OCI-LY1 (cell line): ENCODE measurements at regions not wholly inside any gene's neighbourhood (a gene's known extent, or its start where the extent isn't known, plus 50 kb on each side); places are given as distances from the start of the nearest gene placed in this dataset.

Experiments
- H2AFZ ChIP-seq: fragments of 200-600 bp; sonication (generic), shearing (Covaris generic); 2 replicates; pipeline ENCODE4 v1.6.0; 2014; ENCODE audit warnings: antibody characterized with exemption, mild to moderate bottlenecking, low read length
- H3F3A ChIP-seq: fragments of 200-600 bp; sonication (generic), shearing (Covaris generic); 2 replicates; pipeline ENCODE4 v1.6.0; 2014; ENCODE audit warnings: mild to moderate bottlenecking, antibody characterized with exemption, low read length, moderate library complexity; ENCODE audit not compliant: insufficient read depth
- H3K27ac ChIP-seq: fragments of 200-600 bp; sonication (generic); 2 replicates; pipeline ENCODE4 v1.5.1; 2014; ENCODE audit warnings: low read length, mixed run types, mild to moderate bottlenecking, low read depth; ENCODE audit not compliant: poor library complexity, severe bottlenecking
- H3K27me3 ChIP-seq: fragments of 200-600 bp; sonication (generic); 2 replicates; pipeline ENCODE4 v1.6.0; 2014; ENCODE audit warnings: antibody characterized with exemption, mild to moderate bottlenecking, low read length, moderate library complexity; ENCODE audit not compliant: insufficient read depth
- H3K36me3 ChIP-seq: fragments of 200-600 bp; sonication (generic); 2 replicates; pipeline ENCODE4 v1.6.1; 2014; ENCODE audit warnings: mild to moderate bottlenecking, antibody characterized with exemption, low read length, moderate library complexity, mixed read lengths; ENCODE audit not compliant: insufficient read depth
- H3K4me1 ChIP-seq: fragments of 200-600 bp; sonication (generic); 2 replicates; pipeline ENCODE4 v1.5.1; 2014; ENCODE audit warnings: mild to moderate bottlenecking, low read length, moderate library complexity; ENCODE audit not compliant: insufficient read depth, severe bottlenecking
- H3K4me2 ChIP-seq: fragments of 200-600 bp; sonication (generic), shearing (Covaris generic); 2 replicates; pipeline ENCODE4 v1.6.1; 2014; ENCODE audit warnings: low read length
- H3K4me3 ChIP-seq: fragments of 200-600 bp; sonication (generic); 2 replicates; pipeline ENCODE4 v1.5.1; 2014; ENCODE audit warnings: low read length, low read depth, mild to moderate bottlenecking, mixed read lengths; ENCODE audit not compliant: poor library complexity, severe bottlenecking
- H3K79me2 ChIP-seq: fragments of 200-600 bp; shearing (Covaris generic); 2 replicates; pipeline ENCODE4 v1.6.1; 2016; ENCODE audit warnings: mixed run types, low read length, mixed read lengths; ENCODE audit not compliant: insufficient read depth
- H3K9ac ChIP-seq: fragments of 200-600 bp; sonication (generic), shearing (Covaris generic); 2 replicates; pipeline ENCODE4 v1.6.1; 2014; ENCODE audit warnings: mild to moderate bottlenecking, low read length, mixed read lengths
- H3K9me2 ChIP-seq: fragments of 200-600 bp; sonication (generic), shearing (Covaris generic); 2 replicates; pipeline ENCODE4 v1.6.1; 2014; ENCODE audit warnings: low read depth, mild to moderate bottlenecking, low read length, mixed read lengths
- H3K9me3 ChIP-seq: fragments of 200-600 bp; shearing (Covaris generic); 2 replicates; pipeline ENCODE4 v1.6.1; 2014; ENCODE audit warnings: low read length, mixed read lengths
- H4K20me1 ChIP-seq: fragments of 200-600 bp; sonication (generic), shearing (Covaris generic); 2 replicates; pipeline ENCODE4 v1.6.0; 2016; ENCODE audit warnings: mild to moderate bottlenecking, low read length; ENCODE audit not compliant: insufficient read depth
- EZH2 ChIP-seq: fragments of 200-600 bp; sonication (generic), shearing (Covaris generic); IDR thresholded peaks from 2 replicates; pipeline ENCODE4 v1.8.0; 2017; ENCODE audit warnings: borderline replicate concordance, mixed run types, mild to moderate bottlenecking, antibody characterized with exemption, low read length, moderate library complexity, mixed read lengths
- TF ChIP-seq, protein P1 (sequence below): fragments of 200-600 bp; sonication (generic), shearing (Covaris generic); IDR thresholded peaks from 2 replicates; pipeline ENCODE4 v1.5.1; 2017; ENCODE audit warnings: mild to moderate bottlenecking, antibody characterized with exemption, low read length, moderate library complexity, mixed read lengths

DNA sequence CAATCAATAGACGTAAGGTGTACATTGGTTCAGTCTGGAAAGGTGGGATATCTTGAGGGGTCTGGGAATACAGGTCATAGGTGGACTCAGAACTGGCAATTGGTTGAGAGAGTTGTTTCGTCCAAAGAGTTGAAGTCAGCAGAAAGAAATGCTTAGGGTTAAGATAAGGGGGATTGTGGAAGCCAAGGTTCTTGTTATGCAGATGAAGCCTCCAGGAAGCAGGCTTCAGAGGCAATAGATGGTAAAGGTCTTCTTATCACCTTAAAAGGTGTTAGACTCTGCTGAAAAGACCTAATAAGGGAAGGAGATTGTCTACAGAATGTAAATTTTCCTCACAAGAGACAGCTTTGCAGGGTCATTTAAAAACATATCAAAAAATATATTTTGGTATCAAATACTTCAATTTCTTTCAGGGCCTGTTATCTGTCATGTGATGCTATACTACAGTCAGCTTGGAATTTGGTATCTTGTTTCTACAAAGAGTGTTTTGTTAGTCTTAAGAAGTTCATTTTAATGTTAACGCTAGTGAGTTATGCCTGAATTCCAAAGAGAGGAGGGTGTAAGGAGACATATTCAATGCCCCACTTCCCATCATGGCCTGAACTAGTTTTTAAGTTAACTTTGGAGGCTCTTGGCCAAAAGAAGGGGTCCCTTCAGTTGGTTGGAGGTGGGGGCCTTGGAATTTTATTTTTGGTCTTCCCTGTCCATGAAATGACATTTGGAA is 378.2 kb upstream of the ROBO2 start:
- Histone ChIP-seq H3K27ac (no peak overlapping the region), H3K4me1 (no peaks in the 10 kb centered on the region), H3K4me3 (no peak overlapping the region), H3K9me3 (no peaks in the 10 kb centered on the region), H3F3A (no peaks in the 10 kb centered on the region), H3K27me3 (no peaks in the 10 kb centered on the region), H3K36me3 (no peaks in the 10 kb centered on the region), H4K20me1 (no peaks in the 10 kb centered on the region), H3K79me2 (no peaks in the 10 kb centered on the region), H3K9ac (no peak overlapping the region), H2AFZ (no peak overlapping the region), H3K9me2 (no peaks in the 10 kb centered on the region), H3K4me2 (no peak overlapping the region)
- TF ChIP-seq, protein P1, sequence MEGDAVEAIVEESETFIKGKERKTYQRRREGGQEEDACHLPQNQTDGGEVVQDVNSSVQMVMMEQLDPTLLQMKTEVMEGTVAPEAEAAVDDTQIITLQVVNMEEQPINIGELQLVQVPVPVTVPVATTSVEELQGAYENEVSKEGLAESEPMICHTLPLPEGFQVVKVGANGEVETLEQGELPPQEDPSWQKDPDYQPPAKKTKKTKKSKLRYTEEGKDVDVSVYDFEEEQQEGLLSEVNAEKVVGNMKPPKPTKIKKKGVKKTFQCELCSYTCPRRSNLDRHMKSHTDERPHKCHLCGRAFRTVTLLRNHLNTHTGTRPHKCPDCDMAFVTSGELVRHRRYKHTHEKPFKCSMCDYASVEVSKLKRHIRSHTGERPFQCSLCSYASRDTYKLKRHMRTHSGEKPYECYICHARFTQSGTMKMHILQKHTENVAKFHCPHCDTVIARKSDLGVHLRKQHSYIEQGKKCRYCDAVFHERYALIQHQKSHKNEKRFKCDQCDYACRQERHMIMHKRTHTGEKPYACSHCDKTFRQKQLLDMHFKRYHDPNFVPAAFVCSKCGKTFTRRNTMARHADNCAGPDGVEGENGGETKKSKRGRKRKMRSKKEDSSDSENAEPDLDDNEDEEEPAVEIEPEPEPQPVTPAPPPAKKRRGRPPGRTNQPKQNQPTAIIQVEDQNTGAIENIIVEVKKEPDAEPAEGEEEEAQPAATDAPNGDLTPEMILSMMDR = no peak
- TF ChIP-seq EZH2 = no peak

DNA sequence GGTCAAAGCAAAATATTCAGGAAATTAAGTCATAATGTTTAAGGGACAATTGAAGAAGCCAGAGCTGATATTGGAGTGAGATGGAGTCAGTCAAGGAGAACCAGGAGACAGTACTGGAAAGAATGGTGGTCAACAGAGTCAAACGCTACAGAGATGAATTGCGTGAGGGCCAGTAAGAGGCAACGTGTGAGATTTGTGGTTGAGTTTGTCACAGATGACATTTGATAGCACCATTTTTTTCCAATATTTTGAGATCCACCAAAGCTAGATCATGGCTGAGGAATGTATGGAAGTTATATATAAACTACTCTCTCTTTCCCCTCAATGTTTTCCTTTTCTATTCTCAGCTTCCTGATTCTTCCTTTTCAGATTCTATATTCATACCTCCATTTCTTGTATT is 375.1 kb upstream of the ROBO2 start:
- Histone ChIP-seq H2AFZ (no peak overlapping the region), H3K9ac (no peak overlapping the region), H4K20me1 (no peaks in the 10 kb centered on the region), H3K4me2 (no peak overlapping the region), H3K27me3 (no peaks in the 10 kb centered on the region), H3K4me3 (no peak overlapping the region), H3K9me3 (no peaks in the 10 kb centered on the region), H3F3A (no peaks in the 10 kb centered on the region), H3K27ac (no peak overlapping the region), H3K4me1 (no peaks in the 10 kb centered on the region), H3K36me3 (no peaks in the 10 kb centered on the region), H3K9me2 (no peaks in the 10 kb centered on the region), H3K79me2 (no peaks in the 10 kb centered on the region)
- TF ChIP-seq, protein P1 = no peak
- no peak for TF ChIP-seq EZH2

DNA sequence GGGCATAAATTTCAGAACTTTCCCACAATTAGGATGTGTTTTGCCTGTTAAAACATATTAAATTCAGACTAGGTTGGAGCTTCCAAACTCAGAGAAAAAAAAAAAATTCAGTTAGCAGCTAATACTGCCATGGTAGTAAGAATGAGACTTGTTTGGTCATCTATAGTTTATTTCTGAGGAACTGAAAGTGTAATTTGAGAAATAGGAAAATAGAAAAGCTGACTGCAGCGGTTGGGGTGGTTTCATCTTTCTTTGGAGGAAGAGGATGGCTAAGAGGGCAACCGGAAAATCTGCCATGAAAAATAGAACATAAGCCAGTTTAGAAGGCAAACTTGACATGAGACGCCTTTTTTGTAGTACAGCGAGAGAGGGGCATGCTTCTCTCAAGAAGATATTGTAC is 371.2 kb upstream of the ROBO2 start:
- H2AFZ ChIP-seq = no peak overlapping the region
- no peaks in the 10 kb centered on the region for H3F3A ChIP-seq
- no peaks in the 10 kb centered on the region for H3K27me3 ChIP-seq
- H3K9me2 ChIP-seq = no peaks in the 10 kb centered on the region
- H3K4me3 ChIP-seq = no peak overlapping the region
- H3K27ac ChIP-seq = no peak overlapping the region
- H3K79me2 ChIP-seq = no peaks in the 10 kb centered on the region
- H3K4me2 ChIP-seq = no peak overlapping the region
- no peak for TF ChIP-seq EZH2
- TF ChIP-seq, protein P1 = no peak
- no peaks in the 10 kb centered on the region for H3K4me1 ChIP-seq
- no peaks in the 10 kb centered on the region for H3K36me3 ChIP-seq
- no peaks in the 10 kb centered on the region for H3K9me3 ChIP-seq
- H4K20me1 ChIP-seq = no peaks in the 10 kb centered on the region
- no peak overlapping the region for H3K9ac ChIP-seq
